Thymus (tissue), 11 donors: ENCODE measurements at regions not wholly inside any gene's neighbourhood (a gene's known extent, or its start where the extent isn't known, plus 50 kb on each side); places are given as distances from the start of the nearest gene placed in this dataset.

ENCODE experiments used
- DNase-seq, 9 donors: peaks; one replicate each; pipeline ENCODE4 v3.0.0-alpha.2; 2013; ENCODE audit warnings: low spot score in 9 of 9, low read depth in 6 of 9, missing footprints in 1 of 9
- H3K27ac ChIP-seq, 2 donors: one replicate each; pipeline ENCODE4 v1.5.1; 2013; ENCODE audit warnings: control low read depth in 1 of 2, low read depth in 1 of 2, low read length in 1 of 2, mild to moderate bottlenecking in 1 of 2, moderate library complexity in 1 of 2
- H3K27me3 ChIP-seq, 2 donors: one replicate each; pipeline ENCODE4 v1.5.1; 2013; ENCODE audit warnings: low read length in 1 of 2; ENCODE audit not compliant: control insufficient read depth in 2 of 2, insufficient read depth in 1 of 2
- H3K36me3 ChIP-seq, 2 donors: one replicate each; pipeline ENCODE4 v1.5.1; 2013; ENCODE audit warnings: low read length in 1 of 2, mild to moderate bottlenecking in 1 of 2, moderate library complexity in 1 of 2; ENCODE audit not compliant: control insufficient read depth in 2 of 2, insufficient read depth in 2 of 2
- H3K4me1 ChIP-seq, 2 donors: one replicate each; pipeline ENCODE4 v1.5.1; 2013; ENCODE audit warnings: low read length in 2 of 2; ENCODE audit not compliant: control insufficient read depth in 2 of 2, insufficient read depth in 2 of 2
- H3K4me3 ChIP-seq, 2 donors: one replicate each; pipeline ENCODE4 v1.5.1; 2013; ENCODE audit warnings: low read length in 2 of 2, control low read depth in 1 of 2, mild to moderate bottlenecking in 1 of 2
- H3K9me3 ChIP-seq, 2 donors: one replicate each; pipeline ENCODE4 v1.5.1; 2013; ENCODE audit warnings: low read length in 1 of 2, mild to moderate bottlenecking in 1 of 2; ENCODE audit not compliant: control insufficient read depth in 2 of 2, insufficient read depth in 1 of 2
- WGBS: extraction: QIAGEN DNeasy Blood & Tissue Kit; methylation state at CpG from one replicate; pipeline ENCODE4 v1.1.7; 2013; 5-methylcytosine and 5-hydroxymethylcytosine counted together
- donor health status: healthy.

GRCh38 chr6:65943051-65943450 lies 236.0 kb upstream of the EYS start:
- Histone ChIP-seq H3K4me3 (no peak overlapping the region), H3K9me3 (peaks cover 1 to 6% of the 10 kb centered on the region in 2 donors), H3K4me1 (no peaks in the 10 kb centered on the region), H3K27me3 (no peaks in the 10 kb centered on the region), H3K27ac (no peak overlapping the region), H3K36me3 (no peaks in the 10 kb centered on the region)
- WGBS = 85% methylated on average over 3 of the region's 3 CpGs
- no peak for DNase-seq

DNA sequence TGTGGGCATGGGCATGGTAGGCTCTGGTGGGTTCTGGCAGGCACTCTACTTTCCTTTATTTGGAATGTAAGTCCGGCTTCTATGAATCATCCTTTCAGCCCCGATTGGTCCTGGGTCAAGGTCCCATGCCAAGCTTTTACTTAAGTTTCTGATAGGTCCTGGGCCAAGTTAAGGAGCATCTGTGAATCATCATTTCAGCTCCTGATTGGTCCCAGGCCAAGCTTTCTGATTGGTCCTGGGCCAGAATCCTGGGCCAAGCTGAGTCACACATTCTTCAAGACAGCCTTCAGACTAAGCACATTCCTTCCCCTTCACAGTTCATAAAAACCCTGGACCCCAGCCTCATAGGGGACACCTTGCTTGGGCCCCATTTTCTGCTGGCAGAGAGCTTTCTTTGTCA lies 231.0 kb upstream of the EYS start:
- Histone ChIP-seq H3K36me3 (no peaks in the 10 kb centered on the region), H3K4me3 (no peak overlapping the region), H3K27ac (no peak overlapping the region), H3K27me3 (no peaks in the 10 kb centered on the region), H3K9me3 (peaks cover 2 to 6% of the 10 kb centered on the region in 2 donors), H3K4me1 (no peaks in the 10 kb centered on the region)
- DNase-seq = no peak
- 92% methylated on average over 2 of the region's 2 CpGs for WGBS

- H3K9me3 ChIP-seq = peaks cover 3 to 18% of the 10 kb centered on the region in 2 donors
- WGBS = 90% methylated on average over 1 of the region's 1 CpG
- no peak overlapping the region for H3K4me3 ChIP-seq
- H3K36me3 ChIP-seq = no peaks in the 10 kb centered on the region
- H3K4me1 ChIP-seq = no peaks in the 10 kb centered on the region
- no peak for DNase-seq
- no peak overlapping the region for H3K27ac ChIP-seq
- no peaks in the 10 kb centered on the region for H3K27me3 ChIP-seq
Observed at GRCh38 chr6:65935412-65935811, 228.4 kb upstream of the EYS start.

DNA sequence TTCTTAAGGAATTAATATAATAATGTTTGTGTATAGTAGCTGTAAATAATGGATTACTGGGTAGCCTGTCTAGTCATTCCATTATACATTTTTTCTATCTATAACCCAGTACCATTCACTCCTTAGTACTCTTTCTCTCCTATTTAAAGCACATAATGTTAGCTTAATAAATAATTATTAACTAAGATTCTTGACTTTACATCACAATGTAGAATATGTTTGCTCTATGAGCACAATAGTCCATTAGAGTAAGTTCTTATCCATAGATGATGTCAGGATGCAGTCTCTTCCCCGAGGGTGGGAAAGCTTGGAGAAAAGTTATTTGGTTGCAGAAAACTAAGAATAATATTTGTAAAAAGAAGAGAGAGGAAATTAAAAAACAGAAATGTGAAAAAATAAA lies 226.4 kb upstream of the EYS start:
- Histone ChIP-seq H3K4me1 (no peaks in the 10 kb centered on the region), H3K36me3 (no peaks in the 10 kb centered on the region), H3K4me3 (no peak overlapping the region), H3K27me3 (no peaks in the 10 kb centered on the region), H3K9me3 (peaks cover 3 to 23% of the 10 kb centered on the region in 2 donors), H3K27ac (no peak overlapping the region)
- WGBS = 94% methylated on average over 1 of the region's 1 CpG
- DNase-seq = no peak

DNA sequence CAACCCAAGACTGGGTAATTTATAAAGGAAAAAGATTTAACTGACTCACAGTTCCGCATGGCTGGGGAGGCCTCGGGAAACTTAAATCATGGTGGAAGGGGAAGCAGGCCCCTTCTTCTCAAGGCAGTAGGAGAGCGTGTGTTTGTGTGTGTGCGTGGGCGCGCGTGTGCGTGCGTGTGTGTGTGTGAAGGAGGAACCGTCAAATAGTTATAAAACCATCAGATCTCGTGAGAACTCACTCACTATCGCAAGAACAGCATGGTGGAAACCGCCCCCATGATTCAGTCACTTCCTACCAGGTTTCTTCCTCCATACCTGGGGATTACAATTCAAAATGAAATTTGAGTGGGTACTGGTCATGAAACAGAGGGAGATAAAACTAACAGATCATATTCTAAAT lies 220.1 kb upstream of the EYS start:
- Histone ChIP-seq H3K4me1 (no peaks in the 10 kb centered on the region), H3K27me3 (no peaks in the 10 kb centered on the region), H3K36me3 (no peaks in the 10 kb centered on the region), H3K27ac (no peak overlapping the region), H3K4me3 (no peak overlapping the region), H3K9me3 (peaks cover 1 to 22% of the 10 kb centered on the region in 2 donors)
- WGBS = 97% methylated on average over 13 of the region's 13 CpGs
- no peak for DNase-seq

- WGBS = 95% methylated on average over 2 of the region's 2 CpGs
- Histone ChIP-seq H3K4me3 (no peak overlapping the region), H3K27ac (no peak overlapping the region), H3K4me1 (no peaks in the 10 kb centered on the region), H3K27me3 (no peaks in the 10 kb centered on the region), H3K9me3 (peaks cover 0 to 5% of the 10 kb centered on the region in 2 donors), H3K36me3 (no peaks in the 10 kb centered on the region)
- no peak for DNase-seq
Observed at GRCh38 chr6:65924411-65924810, 217.4 kb upstream of the EYS start.

DNA sequence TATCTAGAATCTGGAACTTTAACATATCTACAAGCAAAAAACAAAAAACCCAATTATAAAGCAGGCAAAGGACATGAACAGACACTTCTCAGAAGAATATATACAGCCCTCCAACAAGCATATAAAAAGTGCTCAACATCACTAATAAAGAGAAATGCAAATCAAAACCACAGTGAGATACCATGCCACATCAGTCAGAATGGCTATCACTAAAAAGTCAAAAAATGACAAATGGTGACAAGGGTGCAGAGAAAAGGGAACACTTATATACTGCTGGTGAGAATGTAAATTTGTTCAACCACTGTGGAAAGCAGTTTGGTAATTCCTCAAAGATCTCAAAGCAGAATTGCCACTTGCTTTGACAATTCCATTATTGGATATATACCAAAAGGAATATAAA lies 215.0 kb upstream of the EYS start:
- Histone ChIP-seq H3K9me3 (peaks cover 0 to 4% of the 10 kb centered on the region in 2 donors), H3K27me3 (no peaks in the 10 kb centered on the region), H3K36me3 (no peaks in the 10 kb centered on the region), H3K4me1 (no peaks in the 10 kb centered on the region), H3K27ac (no peak overlapping the region), H3K4me3 (no peak overlapping the region)
- no peak for DNase-seq

DNA sequence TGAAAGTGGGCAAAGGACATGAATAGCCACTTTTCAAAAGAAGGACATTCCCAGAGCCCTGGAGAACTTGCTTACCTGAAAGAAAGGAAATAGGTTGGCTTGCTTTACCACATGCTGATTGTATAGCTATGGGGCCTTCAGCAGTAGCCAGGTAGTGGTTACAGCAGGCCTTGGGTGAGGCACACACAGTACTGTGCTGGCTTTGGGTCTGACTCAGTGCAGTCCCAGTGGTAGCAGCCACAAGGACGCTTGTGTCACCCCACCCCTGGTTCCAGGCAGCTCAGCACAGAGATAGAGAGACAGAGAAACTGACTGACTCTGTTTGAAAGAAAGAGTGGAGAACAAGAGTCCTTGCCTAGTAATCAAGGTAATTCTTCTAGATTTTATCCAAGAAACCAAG lies 201.0 kb upstream of the EYS start:
- no peak for DNase-seq
- Histone ChIP-seq H3K9me3 (peaks cover 0 to 4% of the 10 kb centered on the region in 2 donors), H3K36me3 (no peaks in the 10 kb centered on the region), H3K4me1 (no peaks in the 10 kb centered on the region), H3K4me3 (no peak overlapping the region), H3K27me3 (no peaks in the 10 kb centered on the region), H3K27ac (no peak overlapping the region)
- 67% methylated on average over 1 of the region's 1 CpG for WGBS

DNA sequence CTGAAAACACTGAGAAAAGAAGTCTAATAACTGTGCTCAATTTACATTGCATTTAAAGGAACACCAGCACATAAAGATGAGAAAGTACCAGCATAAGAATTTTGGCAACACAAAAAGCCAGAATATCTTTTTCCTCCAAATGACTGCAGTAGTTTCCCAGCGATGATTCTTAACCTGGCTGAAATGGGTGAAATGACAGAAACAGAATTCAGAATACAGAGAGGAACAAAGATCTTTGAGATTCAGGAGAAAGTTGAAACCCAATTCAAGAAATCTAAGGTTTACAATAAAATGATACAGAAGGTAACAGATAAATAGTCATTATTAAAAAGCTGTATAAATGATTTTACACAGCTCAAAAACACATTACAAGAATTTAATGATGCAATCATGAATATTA lies 197.0 kb upstream of the EYS start:
- no peak for DNase-seq
- Histone ChIP-seq H3K4me1 (no peaks in the 10 kb centered on the region), H3K27me3 (no peaks in the 10 kb centered on the region), H3K27ac (no peak overlapping the region), H3K36me3 (no peaks in the 10 kb centered on the region), H3K4me3 (no peak overlapping the region), H3K9me3 (peaks cover 0 to 4% of the 10 kb centered on the region in 2 donors)
- WGBS = 90% methylated on average over 1 of the region's 1 CpG

DNA sequence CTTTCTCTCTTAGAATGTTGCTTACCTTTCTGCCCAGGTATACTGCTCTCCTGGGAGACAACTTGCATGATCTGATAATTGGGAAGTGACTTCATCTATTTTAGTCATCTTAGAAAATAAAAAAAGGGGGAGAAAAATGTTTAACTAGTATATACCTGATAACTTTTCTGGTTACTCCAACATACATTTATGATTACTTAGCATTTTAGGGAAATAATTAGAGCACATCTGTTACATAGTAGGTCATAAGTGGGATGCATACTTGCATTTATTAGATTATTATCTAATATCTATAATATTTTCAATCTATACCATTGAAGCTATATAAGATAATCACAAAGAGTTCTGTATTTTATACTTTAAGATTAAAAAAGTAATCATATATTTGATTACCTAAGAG lies 193.9 kb upstream of the EYS start:
- no peak for DNase-seq
- Histone ChIP-seq H3K4me3 (no peak overlapping the region), H3K36me3 (no peaks in the 10 kb centered on the region), H3K27me3 (no peaks in the 10 kb centered on the region), H3K27ac (no peak overlapping the region), H3K4me1 (no peaks in the 10 kb centered on the region), H3K9me3 (peaks cover under 1 to 3% of the 10 kb centered on the region in 2 donors)
